GM18909 (cell line): ENCODE measurements at regions not wholly inside any gene's neighbourhood (a gene's known extent, or its start where the extent isn't known, plus 50 kb on each side); places are given as distances from the start of the nearest gene placed in this dataset.
"Not testable (repeated sequence)": the region's sequence is repeated elsewhere in the genome, so short reads cannot be mapped to it uniquely, and the experiment has no call there.

ENCODE experiments used
- ATAC-seq: cut with Tn5 transposase; IDR thresholded peaks from one replicate; pipeline ENCODE4 v1.9.1; 2021; ENCODE audit warnings: mild to moderate bottlenecking; ENCODE audit not compliant: unreplicated experiment, poor library complexity

GRCh38 chr4:106869551-106869950 lies 166.6 kb downstream of the DKK2 start:
- ATAC-seq = no peak

GRCh38 chr4:106868381-106869035 lies 167.6 kb downstream of the DKK2 start:
- no peak for ATAC-seq

GRCh38 chr4:106864231-106864630 lies 171.9 kb downstream of the DKK2 start:
- ATAC-seq = no peak

- no peak for ATAC-seq
Measured at GRCh38 chr4:106854569-106855351, 181.4 kb downstream of the DKK2 start.

GRCh38 chr4:106852426-106852825 lies 183.7 kb downstream of the DKK2 start:
- no peak for ATAC-seq

GRCh38 chr4:106851726-106852125 lies 184.4 kb downstream of the DKK2 start:
- no peak for ATAC-seq

- no peak for ATAC-seq
Measured at GRCh38 chr4:106850691-106851090, 185.4 kb downstream of the DKK2 start.

- no peak for ATAC-seq
Measured at GRCh38 chr4:106835919-106836318, 200.2 kb downstream of the DKK2 start.

GRCh38 chr4:106830879-106831278 lies 205.2 kb downstream of the DKK2 start:
- no peak for ATAC-seq

- ATAC-seq = no peak
Measured at GRCh38 chr4:106818764-106819163, 217.3 kb downstream of the DKK2 start.

GRCh38 chr4:106816496-106816895 lies 219.6 kb downstream of the DKK2 start:
- ATAC-seq = no peak

- no peak for ATAC-seq
Measured at GRCh38 chr4:106810122-106810521, 226.0 kb downstream of the DKK2 start.

- ATAC-seq = no peak
Measured at GRCh38 chr4:106809076-106809475, 227.0 kb downstream of the DKK2 start.

GRCh38 chr4:106806158-106806797 lies 229.8 kb downstream of the DKK2 start:
- no peak for ATAC-seq

- ATAC-seq = no peak
Measured at GRCh38 chr4:106803083-106803482, 233.0 kb downstream of the DKK2 start.

- no peak for ATAC-seq
Measured at GRCh38 chr4:106801386-106801785, 234.7 kb downstream of the DKK2 start.

- no peak for ATAC-seq
Measured at GRCh38 chr4:106796876-106797275, 239.2 kb downstream of the DKK2 start.

- no peak for ATAC-seq
Measured at GRCh38 chr4:106795326-106795725, 240.8 kb downstream of the DKK2 start.

- no peak for ATAC-seq
Measured at GRCh38 chr4:106793933-106794332, 242.2 kb downstream of the DKK2 start.

- no peak for ATAC-seq
Measured at GRCh38 chr4:106775636-106776035, 260.5 kb downstream of the DKK2 start.

- not testable (repeated sequence) for ATAC-seq
Measured at GRCh38 chr4:106774055-106774454, 262.1 kb downstream of the DKK2 start.
